A549 (cell line): ENCODE measurements at regions not wholly inside any gene's neighbourhood (a gene's known extent, or its start where the extent isn't known, plus 50 kb on each side); places are given as distances from the start of the nearest gene placed in this dataset.

Experiments used
- ATAC-seq, 2 experiments: fragments of 200-7000 bp in 1 of 2; fragments of >200 bp in 1 of 2; cut with Nextera tagmentation in 1 of 2; cut with Tn5 transposase in 1 of 2; 3 replicates each; pipeline versions ENCODE4 v1.8.0 to v1.9.1; 2018 to 2020; ENCODE audit warnings: mild to moderate bottlenecking in 1 of 2, moderate library complexity in 1 of 2
- CTCF ChIA-PET: fragments of 300-600 bp; sonication (Branson Sonifier 250); formaldehyde crosslinking; extraction: SDS; loops from one replicate; lab custom pipeline; 2021; ENCODE audit warnings: antibody characterized with exemption, inconsistent platforms; lab: Yijun Ruan, JAX
- POLR2A ChIA-PET: fragments of 350-600 bp; formaldehyde crosslinking; extraction: SDS; loops from one replicate; lab custom pipeline; 2021; ENCODE audit warnings: antibody characterized with exemption, inconsistent platforms; lab: Yijun Ruan, JAX
- DNase-seq, 2 experiments: peaks; one replicate each; pipeline versions ENCODE4 v3.0.0 to v3.0.0-alpha.2; 2011 to 2016; ENCODE audit warnings: low read depth in 1 of 2, low spot score in 1 of 2
- FAIRE-seq: peaks from 2 replicates; lab custom pipeline; 2011; peaks lifted over from hg19 to GRCh38; lab: Jason Lieb, UNC
- H3K27ac ChIP-seq, 2 experiments: fragments of >200 bp; sonication (Bioruptor Twin); formaldehyde crosslinking; 3 replicates each; pipeline ENCODE4 v1.5.1; 2016 to 2017
- H3K4me1 ChIP-seq: fragments of >200 bp; sonication (Bioruptor Twin); formaldehyde crosslinking; 3 replicates; pipeline ENCODE4 v1.6.1; 2016
- H3K4me2 ChIP-seq: fragments of >200 bp; sonication (Bioruptor Twin); formaldehyde crosslinking; 3 replicates; pipeline ENCODE4 v1.6.1; 2016
- H3K4me3 ChIP-seq: fragments of >200 bp; sonication (Bioruptor Twin); formaldehyde crosslinking; 3 replicates; pipeline ENCODE4 v1.5.1; 2016
- H3K9me3 ChIP-seq: fragments of >200 bp; sonication (Bioruptor Twin); formaldehyde crosslinking; 3 replicates; pipeline ENCODE4 v1.6.1; 2016
- BHLHE40 ChIP-seq: IDR thresholded peaks from 2 replicates; pipeline ENCODE4 v1.6.1; 2012; ENCODE audit warnings: low read depth, low read length, inconsistent platforms
- CBX2 ChIP-seq: fragments of 200-600 bp; sonication (generic); IDR thresholded peaks from 2 replicates; pipeline ENCODE4 v1.6.1; 2016; ENCODE audit warnings: low read depth, mild to moderate bottlenecking, borderline replicate concordance
- CEBPB ChIP-seq, 2 experiments: fragments of >200 bp in 1 of 2; sonication (Bioruptor Twin) in 1 of 2; formaldehyde crosslinking in 1 of 2; IDR thresholded peaks; 2 replicates each; pipeline ENCODE4 v1.6.1; 2012 to 2016
- EP300 ChIP-seq, 2 experiments: fragments of >200 bp; sonication (Bioruptor Twin); formaldehyde crosslinking; IDR thresholded peaks; 2 replicates in 1 of 2; 3 replicates in 1 of 2; pipeline ENCODE4 v1.6.1; 2016 to 2017
- HDAC2 ChIP-seq: fragments of 200-600 bp; sonication (generic); IDR thresholded peaks from 2 replicates; pipeline ENCODE4 v1.6.1; 2016
- HEYL ChIP-seq: fragments of 250-450 bp; sonication (Bioruptor Pico); IDR thresholded peaks from 2 replicates; pipeline ENCODE4 v1.8.0; 2021; ENCODE audit warnings: mild to moderate bottlenecking, moderate library complexity
- HOXB13 ChIP-seq: fragments of 250-450 bp; sonication (Bioruptor Pico); IDR thresholded peaks from 2 replicates; pipeline ENCODE4 v1.5.0; 2020; ENCODE audit warnings: low read depth, mild to moderate bottlenecking, moderate library complexity
- JUNB ChIP-seq: fragments of >200 bp; sonication (Bioruptor Twin); formaldehyde crosslinking; IDR thresholded peaks from 2 replicates; pipeline ENCODE4 v1.6.1; 2016
- MAFK ChIP-seq: fragments of 450-650 bp; IDR thresholded peaks from 2 replicates; pipeline ENCODE4 v1.6.1; 2014; ENCODE audit not compliant: partially characterized antibody
- NFE2L2 ChIP-seq: fragments of 150-350 bp; conservative IDR thresholded peaks from 2 replicates; pipeline ENCODE4 v1.6.1; 2014; ENCODE audit warnings: low read length
- PHF8 ChIP-seq: fragments of 200-600 bp; sonication (generic); IDR thresholded peaks from 2 replicates; pipeline ENCODE4 v1.6.1; 2016; ENCODE audit warnings: low read depth, mild to moderate bottlenecking, antibody characterized with exemption, moderate library complexity, borderline replicate concordance
- POLR2A ChIP-seq: IDR thresholded peaks from 2 replicates; pipeline ENCODE4 v1.6.1; 2012; ENCODE audit warnings: mild to moderate bottlenecking, low read length
- POLR2AphosphoS2 ChIP-seq: conservative IDR thresholded peaks from 2 replicates; pipeline ENCODE4 v1.6.1; 2012; ENCODE audit warnings: low read length, improper control_type of control experiment, inconsistent platforms
- RCOR1 ChIP-seq: fragments of 150-350 bp; IDR thresholded peaks from 2 replicates; pipeline ENCODE4 v1.6.1; 2014; ENCODE audit warnings: antibody characterized with exemption, low read length, low read depth
- RNF2 ChIP-seq: fragments of 200-600 bp; sonication (generic); IDR thresholded peaks from 2 replicates; pipeline ENCODE4 v1.6.1; 2016; ENCODE audit warnings: low read depth, mild to moderate bottlenecking, antibody characterized with exemption, moderate library complexity, borderline replicate concordance
- SMC3 ChIP-seq: fragments of >200 bp; sonication (Bioruptor Twin); formaldehyde crosslinking; IDR thresholded peaks from 3 replicates; pipeline ENCODE4 v1.6.1; 2018; ENCODE audit warnings: inconsistent platforms
- ZC3H11A ChIP-seq: fragments of 450-650 bp; IDR thresholded peaks from 2 replicates; pipeline ENCODE4 v1.6.1; 2014; ENCODE audit warnings: antibody characterized with exemption, mild to moderate bottlenecking
- ZFP36 ChIP-seq: fragments of 450-650 bp; IDR thresholded peaks from 2 replicates; pipeline ENCODE4 v1.6.1; 2014; ENCODE audit warnings: borderline replicate concordance; ENCODE audit not compliant: partially characterized antibody
- ZSCAN20 ChIP-seq: fragments of 250-450 bp; sonication (Bioruptor Pico); IDR thresholded peaks from 2 replicates; pipeline ENCODE4 v1.8.0; 2022; ENCODE audit warnings: mild to moderate bottlenecking, moderate library complexity
- WGBS: methylation state at CpG from one replicate; pipeline ENCODE4 v1.1.6; 2017; ENCODE audit errors: missing lambda C conversion rate; 5-methylcytosine and 5-hydroxymethylcytosine counted together
- TF ChIP-seq, protein P1 (sequence below): fragments of >200 bp; sonication (Bioruptor Twin); formaldehyde crosslinking; IDR thresholded peaks from 2 replicates; pipeline ENCODE4 v1.6.1; 2016
- TF ChIP-seq, protein P2 (sequence below): IDR thresholded peaks from 2 replicates; pipeline ENCODE4 v1.6.1; 2012; ENCODE audit warnings: low read depth, borderline replicate concordance
- TF ChIP-seq, protein P3 (sequence below): fragments of 250-450 bp; sonication (Bioruptor Pico); IDR thresholded peaks from 2 replicates; pipeline ENCODE4 v1.5.0; 2021; ENCODE audit warnings: mild to moderate bottlenecking, moderate library complexity, borderline replicate concordance
- TF ChIP-seq, protein P4 (sequence below): fragments of 150-350 bp; IDR thresholded peaks from 2 replicates; pipeline ENCODE4 v1.6.1; 2014; ENCODE audit warnings: low read depth, mild to moderate bottlenecking, low read length
- TF ChIP-seq, protein P5 (sequence below): fragments of 450-650 bp; IDR thresholded peaks from 2 replicates; pipeline ENCODE4 v1.6.1; 2014; ENCODE audit warnings: antibody characterized with exemption

DNA sequence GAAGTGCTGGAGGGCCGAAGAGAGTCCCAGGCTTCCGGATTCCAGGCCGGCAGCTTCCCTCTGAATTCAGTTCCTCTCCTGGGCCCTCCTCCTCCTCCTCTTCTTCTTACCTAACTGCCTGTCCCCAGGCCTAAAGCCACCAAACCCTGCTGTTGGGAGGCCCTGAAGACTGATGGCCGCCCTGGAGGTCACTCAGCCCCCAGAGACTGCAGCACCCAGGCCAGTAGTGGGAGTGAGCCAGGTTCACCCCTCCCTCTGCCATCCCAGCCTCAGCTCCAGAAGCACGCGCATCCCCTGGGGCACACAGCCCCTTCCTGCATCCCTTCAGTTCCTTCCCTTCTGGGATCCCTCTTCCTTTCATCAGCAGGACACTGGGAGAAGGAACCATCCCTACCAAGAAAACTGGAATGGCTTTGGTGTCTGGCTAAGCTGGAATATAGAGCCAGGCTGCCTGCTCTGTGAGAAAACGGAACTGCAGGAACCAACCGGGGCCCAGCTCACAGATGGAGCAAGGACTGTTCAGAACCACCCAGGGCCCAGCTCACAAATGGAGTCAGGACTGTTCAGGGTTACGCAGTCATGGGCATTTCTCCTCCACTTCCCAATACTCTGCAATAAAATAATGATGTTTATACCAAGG, 127.4 kb downstream of the NDUFA10 start:
- Histone ChIP-seq H3K4me1 (no peaks in the 10 kb centered on the region), H3K4me3 (no peak overlapping the region), H3K9me3 (no peaks in the 10 kb centered on the region), H3K4me2 (no peak overlapping the region), H3K27ac (no peak overlapping the region)
- CTCF ChIA-PET: no interaction called here
- DNase-seq (no peak), ATAC-seq (no peak), FAIRE-seq (no peak)
- POLR2A ChIA-PET: no interaction called here
- 67% methylated on average over 9 of the region's 9 CpGs for WGBS
- no peak for TF ChIP-seq RNF2
- no peak for TF ChIP-seq ZSCAN20 (CRISPR knock-in tag)
- no peak for TF ChIP-seq HOXB13 (CRISPR knock-in tag)
- TF ChIP-seq, protein P1, sequence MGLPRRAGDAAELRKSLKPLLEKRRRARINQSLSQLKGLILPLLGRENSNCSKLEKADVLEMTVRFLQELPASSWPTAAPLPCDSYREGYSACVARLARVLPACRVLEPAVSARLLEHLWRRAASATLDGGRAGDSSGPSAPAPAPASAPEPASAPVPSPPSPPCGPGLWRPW: no peak
- TF ChIP-seq POLR2A: no peak
- TF ChIP-seq PHF8: no peak
- no peak for TF ChIP-seq CEBPB (IDR thresholded peaks at IDR 0.05)
- TF ChIP-seq, protein P2, sequence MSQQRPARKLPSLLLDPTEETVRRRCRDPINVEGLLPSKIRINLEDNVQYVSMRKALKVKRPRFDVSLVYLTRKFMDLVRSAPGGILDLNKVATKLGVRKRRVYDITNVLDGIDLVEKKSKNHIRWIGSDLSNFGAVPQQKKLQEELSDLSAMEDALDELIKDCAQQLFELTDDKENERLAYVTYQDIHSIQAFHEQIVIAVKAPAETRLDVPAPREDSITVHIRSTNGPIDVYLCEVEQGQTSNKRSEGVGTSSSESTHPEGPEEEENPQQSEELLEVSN: no peak
- no peak for TF ChIP-seq HEYL
- TF ChIP-seq EP300 (IDR thresholded peaks at IDR 0.05): no peak
- no peak for TF ChIP-seq RCOR1
- TF ChIP-seq NFE2L2: no peak

DNA sequence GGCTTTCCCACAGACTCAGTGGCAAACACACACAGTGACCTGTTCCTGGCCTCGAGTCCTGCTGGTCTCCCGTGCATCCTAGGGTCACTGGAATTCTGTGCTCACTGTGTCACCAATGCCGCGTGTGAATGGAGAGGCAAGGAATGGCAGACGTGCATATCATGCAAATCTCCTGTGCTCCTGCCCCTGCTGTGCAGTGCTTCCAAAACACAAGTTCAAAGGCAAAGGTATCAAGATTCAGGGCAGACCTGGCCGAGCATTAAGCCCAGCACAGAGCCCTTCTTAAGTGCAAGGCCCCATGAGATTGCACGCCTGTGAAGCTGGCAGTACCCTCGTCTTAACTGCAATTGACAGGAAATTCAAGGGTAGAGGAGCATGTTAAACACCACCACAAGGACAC, 129.1 kb downstream of the NDUFA10 start:
- no peaks in the 10 kb centered on the region for H3K9me3 ChIP-seq
- ChIA-PET CTCF (interaction anchor here (1.0 kb wide), 1 partner anchor 10 kb away, joined by 4 read pairs; no protein-coding TSS in a partner anchor), POLR2A (no interaction called here)
- FAIRE-seq (no peak), DNase-seq (no peak), ATAC-seq (no peak)
- H3K4me3 ChIP-seq: no peak overlapping the region
- TF ChIP-seq SMC3: no peak
- TF ChIP-seq POLR2AphosphoS2: no peak
- TF ChIP-seq ZFP36: no peak
- TF ChIP-seq, protein P3, sequence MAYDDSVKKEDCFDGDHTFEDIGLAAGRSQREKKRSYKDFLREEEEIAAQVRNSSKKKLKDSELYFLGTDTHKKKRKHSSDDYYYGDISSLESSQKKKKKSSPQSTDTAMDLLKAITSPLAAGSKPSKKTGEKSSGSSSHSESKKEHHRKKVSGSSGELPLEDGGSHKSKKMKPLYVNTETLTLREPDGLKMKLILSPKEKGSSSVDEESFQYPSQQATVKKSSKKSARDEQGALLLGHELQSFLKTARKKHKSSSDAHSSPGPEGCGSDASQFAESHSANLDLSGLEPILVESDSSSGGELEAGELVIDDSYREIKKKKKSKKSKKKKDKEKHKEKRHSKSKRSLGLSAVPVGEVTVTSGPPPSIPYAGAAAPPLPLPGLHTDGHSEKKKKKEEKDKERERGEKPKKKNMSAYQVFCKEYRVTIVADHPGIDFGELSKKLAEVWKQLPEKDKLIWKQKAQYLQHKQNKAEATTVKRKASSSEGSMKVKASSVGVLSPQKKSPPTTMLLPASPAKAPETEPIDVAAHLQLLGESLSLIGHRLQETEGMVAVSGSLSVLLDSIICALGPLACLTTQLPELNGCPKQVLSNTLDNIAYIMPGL (CRISPR knock-in tag): no peak
- WGBS: 46% methylated on average over 8 of the region's 8 CpGs
- H3K27ac ChIP-seq: no peak overlapping the region
- no peaks in the 10 kb centered on the region for H3K4me1 ChIP-seq
- H3K4me2 ChIP-seq: no peak overlapping the region

DNA sequence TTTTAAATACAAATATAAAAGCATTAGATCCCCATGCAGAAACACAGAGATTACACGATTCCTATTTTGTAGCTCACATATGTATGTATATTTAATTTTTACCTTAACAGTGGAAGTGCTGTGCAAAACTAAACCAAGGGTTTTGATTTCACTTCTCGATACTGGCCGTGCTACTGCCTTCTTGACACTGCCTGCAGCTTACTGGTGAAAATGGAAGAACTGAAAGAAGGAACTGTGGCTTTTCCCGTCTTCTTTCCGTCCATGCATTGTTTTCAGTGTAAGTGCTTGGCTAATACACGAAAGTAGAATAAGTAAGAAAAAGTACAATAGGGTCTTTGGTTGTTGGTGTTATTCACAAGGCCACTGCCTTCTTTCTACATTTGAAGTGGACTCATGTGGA, 129.5 kb downstream of the NDUFA10 start:
- 51% methylated on average over 6 of the region's 6 CpGs for WGBS
- FAIRE-seq (no peak), DNase-seq (no peak), ATAC-seq (no peak)
- CTCF ChIA-PET: interaction anchor here (1.0 kb wide), 1 partner anchor 10 kb away, joined by 4 read pairs; no protein-coding TSS in a partner anchor
- no peak for TF ChIP-seq CBX2
- TF ChIP-seq ZFP36: no peak
- TF ChIP-seq, protein P4, sequence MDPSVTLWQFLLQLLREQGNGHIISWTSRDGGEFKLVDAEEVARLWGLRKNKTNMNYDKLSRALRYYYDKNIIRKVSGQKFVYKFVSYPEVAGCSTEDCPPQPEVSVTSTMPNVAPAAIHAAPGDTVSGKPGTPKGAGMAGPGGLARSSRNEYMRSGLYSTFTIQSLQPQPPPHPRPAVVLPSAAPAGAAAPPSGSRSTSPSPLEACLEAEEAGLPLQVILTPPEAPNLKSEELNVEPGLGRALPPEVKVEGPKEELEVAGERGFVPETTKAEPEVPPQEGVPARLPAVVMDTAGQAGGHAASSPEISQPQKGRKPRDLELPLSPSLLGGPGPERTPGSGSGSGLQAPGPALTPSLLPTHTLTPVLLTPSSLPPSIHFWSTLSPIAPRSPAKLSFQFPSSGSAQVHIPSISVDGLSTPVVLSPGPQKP: no peak
- TF ChIP-seq RCOR1: no peak
- TF ChIP-seq SMC3: no peak
- no peak for TF ChIP-seq BHLHE40
- TF ChIP-seq ZC3H11A: no peak
- no peak for TF ChIP-seq CEBPB (IDR thresholded peaks at IDR 0.05)
- TF ChIP-seq MAFK: no peak
- no peak for TF ChIP-seq JUNB
- TF ChIP-seq HDAC2: no peak
- TF ChIP-seq, protein P5, sequence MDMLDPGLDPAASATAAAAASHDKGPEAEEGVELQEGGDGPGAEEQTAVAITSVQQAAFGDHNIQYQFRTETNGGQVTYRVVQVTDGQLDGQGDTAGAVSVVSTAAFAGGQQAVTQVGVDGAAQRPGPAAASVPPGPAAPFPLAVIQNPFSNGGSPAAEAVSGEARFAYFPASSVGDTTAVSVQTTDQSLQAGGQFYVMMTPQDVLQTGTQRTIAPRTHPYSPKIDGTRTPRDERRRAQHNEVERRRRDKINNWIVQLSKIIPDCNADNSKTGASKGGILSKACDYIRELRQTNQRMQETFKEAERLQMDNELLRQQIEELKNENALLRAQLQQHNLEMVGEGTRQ: no peak
- TF ChIP-seq, protein P3 (CRISPR knock-in tag): no peak
- no peak for TF ChIP-seq RNF2
- no peak overlapping the region for H3K4me2 ChIP-seq
- POLR2A ChIA-PET: no interaction called here
- no peaks in the 10 kb centered on the region for H3K4me1 ChIP-seq
- H3K4me3 ChIP-seq: no peak overlapping the region
- H3K27ac ChIP-seq: no peak overlapping the region
- no peaks in the 10 kb centered on the region for H3K9me3 ChIP-seq
